Naive thymus-derived CD4-positive, alpha-beta T cell (primary cell): ENCODE measurements at regions not wholly inside any gene's neighbourhood (a gene's known extent, or its start where the extent isn't known, plus 50 kb on each side); places are given as distances from the start of the nearest gene placed in this dataset.

ENCODE experiments used
- ATAC-seq: fragments of 150-1000 bp; cut with Tn5 transposase; 2 replicates; pipeline ENCODE4 v1.10.0; 2021; ENCODE audit warnings: mild to moderate bottlenecking, moderate library complexity
- CTCF ChIA-PET: fragments of 350-600 bp; sonication (Branson Sonifier 250); formaldehyde crosslinking; loops from one replicate; lab custom pipeline; 2021; ENCODE audit warnings: antibody characterized with exemption; lab: Charles Lee
- POLR2A ChIA-PET: fragments of 350-600 bp; sonication (Branson Sonifier 250); formaldehyde crosslinking; loops from one replicate; lab custom pipeline; 2021; ENCODE audit warnings: antibody characterized with exemption, inconsistent platforms; lab: Charles Lee
- DNase-seq, 9 donors: peaks; one replicate each; pipeline versions ENCODE4 v3.0.0 to v3.0.0-alpha.2; 2020 to 2022; ENCODE audit warnings: mixed read lengths in 1 of 9
- H3K27ac ChIP-seq: one replicate; pipeline ENCODE4 v1.7.0; 2013; ENCODE audit warnings: mild to moderate bottlenecking, low read depth, low read length, moderate library complexity
- H3K27me3 ChIP-seq, 2 donors: one replicate each; pipeline ENCODE4 v1.7.0; 2013; ENCODE audit warnings: low read length in 2 of 2, mild to moderate bottlenecking in 2 of 2, moderate library complexity in 2 of 2; ENCODE audit not compliant: control insufficient read depth in 2 of 2, insufficient read depth in 2 of 2
- H3K36me3 ChIP-seq, 3 experiments: 1 replicate in 2 of 3; 2 replicates in 1 of 3; pipeline ENCODE4 v1.7.0; 2013; ENCODE audit warnings: low read length in 3 of 3, mild to moderate bottlenecking in 3 of 3, moderate library complexity in 1 of 3; ENCODE audit not compliant: insufficient read depth in 3 of 3, control insufficient read depth in 2 of 3
- H3K4me1 ChIP-seq, 2 donors: one replicate each; pipeline ENCODE4 v1.7.0; 2013; ENCODE audit warnings: low read length in 2 of 2, mild to moderate bottlenecking in 2 of 2, moderate library complexity in 1 of 2; ENCODE audit not compliant: control insufficient read depth in 2 of 2, insufficient read depth in 2 of 2
- H3K4me3 ChIP-seq: 2 replicates; pipeline ENCODE4 v1.7.0; 2013; ENCODE audit warnings: mild to moderate bottlenecking, low read length
- H3K9me3 ChIP-seq, 3 experiments: 1 replicate in 2 of 3; 2 replicates in 1 of 3; pipeline ENCODE4 v1.7.0; 2013; ENCODE audit warnings: low read length in 3 of 3; ENCODE audit not compliant: control insufficient read depth in 2 of 3
- H3K27ac Mint-ChIP-seq, 9 donors: one replicate each; pipeline ENCODE4 v1.8.0; 2020 to 2022; ENCODE audit warnings: mixed read lengths in 9 of 9, mild to moderate bottlenecking in 8 of 9, moderate library complexity in 5 of 9, inconsistent platforms in 2 of 9
- H3K27me3 Mint-ChIP-seq, 5 donors: one replicate each; pipeline ENCODE4 v1.8.0; 2021 to 2022; ENCODE audit warnings: mixed read lengths in 5 of 5, mild to moderate bottlenecking in 1 of 5
- H3K36me3 Mint-ChIP-seq, 5 donors: one replicate each; pipeline ENCODE4 v1.8.0; 2020 to 2022; ENCODE audit warnings: mixed read lengths in 5 of 5, mild to moderate bottlenecking in 3 of 5, inconsistent platforms in 1 of 5
- H3K4me1 Mint-ChIP-seq, 7 donors: one replicate each; pipeline ENCODE4 v1.8.0; 2020 to 2022; ENCODE audit warnings: mixed read lengths in 7 of 7, mild to moderate bottlenecking in 3 of 7, inconsistent platforms in 1 of 7
- H3K4me3 Mint-ChIP-seq, 10 donors: one replicate each; pipeline ENCODE4 v1.8.0; 2020 to 2022; ENCODE audit warnings: mild to moderate bottlenecking in 10 of 10, mixed read lengths in 10 of 10, moderate library complexity in 6 of 10, inconsistent platforms in 2 of 10
- H3K9me3 Mint-ChIP-seq, 11 donors: one replicate each; pipeline ENCODE4 v1.8.0; 2020 to 2022; ENCODE audit warnings: mixed read lengths in 11 of 11, mild to moderate bottlenecking in 4 of 11, inconsistent platforms in 1 of 11, moderate library complexity in 1 of 11
- intact Hi-C, 2 donors: fragments of 100-400 bp; cut with micrococcal nuclease; formaldehyde crosslinking; loops; one replicate each; pipeline ENCODE4 v1.15.1; 2023

DNA sequence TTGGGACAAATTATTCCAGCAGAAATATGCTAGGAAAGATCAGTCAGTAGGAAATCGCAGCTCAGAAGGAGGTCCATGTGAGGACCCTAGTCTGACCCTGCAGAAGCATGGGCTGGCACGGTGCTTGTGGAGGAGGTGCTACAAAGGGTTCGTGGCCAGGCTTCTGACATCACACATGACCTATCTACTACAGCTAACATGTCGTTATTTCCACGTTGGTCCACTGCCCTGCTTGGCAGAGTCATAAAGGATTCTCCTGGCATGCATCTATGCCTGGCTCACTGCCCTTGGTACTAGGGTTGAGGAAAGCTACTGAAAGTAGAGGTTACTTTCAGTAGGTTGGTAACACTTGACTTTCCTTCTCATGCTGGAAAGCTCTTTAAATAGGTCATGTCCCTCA, 118.1 kb upstream of the SHISA6 start:
- Mint-ChIP-seq H3K36me3 (no peaks in the 10 kb centered on the region), H3K27me3 (peaks cover 0 to 12% (median 3%) of the 10 kb centered on the region in 5 donors), H3K4me1 (no peaks in the 10 kb centered on the region), H3K9me3 (peaks cover 4 to 20% (median 7%) of the 10 kb centered on the region in 11 donors), H3K27ac (no peak overlapping the region), H3K4me3 (no peak overlapping the region)
- Histone ChIP-seq H3K27me3 (no peaks in the 10 kb centered on the region), H3K27ac (no peak overlapping the region), H3K4me3 (no peak overlapping the region), H3K4me1 (no peaks in the 10 kb centered on the region), H3K36me3 (no peaks in the 10 kb centered on the region), H3K9me3 (no peaks in the 10 kb centered on the region)
- ATAC-seq (no peak), DNase-seq (no peak)
- ChIA-PET POLR2A (no interaction called here), CTCF (no interaction called here)
- intact Hi-C loops: no loop called here

GRCh38 chr17:11121341-11121985, 119.5 kb upstream of the SHISA6 start:
- no peak overlapping the region for H3K4me3 Mint-ChIP-seq
- no peak overlapping the region for H3K27ac Mint-ChIP-seq
- Histone ChIP-seq H3K27me3 (no peaks in the 10 kb centered on the region), H3K4me1 (no peaks in the 10 kb centered on the region), H3K4me3 (no peak overlapping the region), H3K9me3 (no peaks in the 10 kb centered on the region), H3K36me3 (no peaks in the 10 kb centered on the region), H3K27ac (no peak overlapping the region)
- intact Hi-C loops: no loop called here
- H3K9me3 Mint-ChIP-seq: peaks cover 4 to 17% (median 8%) of the 10 kb centered on the region in 11 donors
- CTCF ChIA-PET: no interaction called here
- ATAC-seq (no peak), DNase-seq (no peak)
- H3K4me1 Mint-ChIP-seq: no peaks in the 10 kb centered on the region
- peaks cover 0 to 12% (median 3%) of the 10 kb centered on the region in 5 donors for H3K27me3 Mint-ChIP-seq
- H3K36me3 Mint-ChIP-seq: no peaks in the 10 kb centered on the region
- POLR2A ChIA-PET: no interaction called here

GRCh38 chr17:11109106-11109505, 131.9 kb upstream of the SHISA6 start:
- Histone ChIP-seq H3K36me3 (no peaks in the 10 kb centered on the region), H3K4me3 (no peak overlapping the region), H3K4me1 (no peaks in the 10 kb centered on the region), H3K27ac (no peak overlapping the region), H3K9me3 (no peaks in the 10 kb centered on the region), H3K27me3 (no peaks in the 10 kb centered on the region)
- intact Hi-C loops: no loop called here
- Mint-ChIP-seq H3K4me1 (peaks cover 0 to 2% (median 0%) of the 10 kb centered on the region in 7 donors), H3K36me3 (no peaks in the 10 kb centered on the region), H3K27ac (no peak overlapping the region), H3K9me3 (peaks cover 0 to 14% (median 4%) of the 10 kb centered on the region in 11 donors), H3K4me3 (no peak overlapping the region), H3K27me3 (peaks cover 0 to 5% (median 0%) of the 10 kb centered on the region in 5 donors)
- ChIA-PET POLR2A (no interaction called here), CTCF (no interaction called here)
- no peak for DNase-seq
- no peak for ATAC-seq

DNA sequence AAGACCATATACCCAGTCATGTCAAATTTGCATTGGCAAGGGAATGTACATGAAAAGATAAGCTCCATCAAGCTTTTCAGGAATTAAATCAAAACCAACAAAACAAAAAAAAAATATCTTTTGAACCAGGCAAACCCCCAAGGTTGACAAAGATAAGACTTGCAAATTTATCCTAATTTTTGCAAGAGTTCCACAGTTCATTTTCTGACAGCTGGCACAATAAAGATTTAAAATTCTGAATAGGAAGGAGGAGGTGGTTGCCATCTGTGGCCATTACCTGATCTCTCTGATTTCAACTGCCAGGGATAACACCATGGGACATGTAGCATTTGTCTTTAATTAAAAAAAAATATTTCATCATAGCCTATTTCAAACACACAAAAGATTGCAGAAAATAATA, 135.9 kb upstream of the SHISA6 start:
- no peak overlapping the region for H3K4me3 ChIP-seq
- H3K9me3 Mint-ChIP-seq: peaks cover 0 to 9% (median 4%) of the 10 kb centered on the region in 11 donors
- ATAC-seq (no peak), DNase-seq (no peak)
- POLR2A ChIA-PET: no interaction called here
- no peaks in the 10 kb centered on the region for H3K9me3 ChIP-seq
- no peak overlapping the region for H3K27ac Mint-ChIP-seq
- peaks cover 0 to 5% (median 0%) of the 10 kb centered on the region in 5 donors for H3K27me3 Mint-ChIP-seq
- no peaks in the 10 kb centered on the region for H3K4me1 Mint-ChIP-seq
- no peak overlapping the region for H3K4me3 Mint-ChIP-seq
- CTCF ChIA-PET: no interaction called here
- H3K4me1 ChIP-seq: no peaks in the 10 kb centered on the region
- H3K36me3 Mint-ChIP-seq: no peaks in the 10 kb centered on the region
- no peak overlapping the region for H3K27ac ChIP-seq
- no peaks in the 10 kb centered on the region for H3K27me3 ChIP-seq
- H3K36me3 ChIP-seq: no peaks in the 10 kb centered on the region
- intact Hi-C loops: no loop called here

GRCh38 chr17:11097121-11097520, 143.9 kb upstream of the SHISA6 start:
- Mint-ChIP-seq H3K4me3 (no peak overlapping the region), H3K27me3 (peaks cover 0 to 5% (median 0%) of the 10 kb centered on the region in 5 donors), H3K36me3 (no peaks in the 10 kb centered on the region), H3K27ac (no peak overlapping the region), H3K4me1 (peaks cover 0 to 1% (median 0%) of the 10 kb centered on the region in 7 donors), H3K9me3 (peaks cover 0 to 8% (median 0%) of the 10 kb centered on the region in 11 donors)
- intact Hi-C loops: no loop called here
- H3K27ac ChIP-seq: no peak overlapping the region
- ChIA-PET POLR2A (no interaction called here), CTCF (no interaction called here)
- H3K4me3 ChIP-seq: no peak overlapping the region
- H3K36me3 ChIP-seq: no peaks in the 10 kb centered on the region
- ATAC-seq (no peak), DNase-seq (no peak)
- no peaks in the 10 kb centered on the region for H3K9me3 ChIP-seq
- H3K27me3 ChIP-seq: no peaks in the 10 kb centered on the region
- no peaks in the 10 kb centered on the region for H3K4me1 ChIP-seq

DNA sequence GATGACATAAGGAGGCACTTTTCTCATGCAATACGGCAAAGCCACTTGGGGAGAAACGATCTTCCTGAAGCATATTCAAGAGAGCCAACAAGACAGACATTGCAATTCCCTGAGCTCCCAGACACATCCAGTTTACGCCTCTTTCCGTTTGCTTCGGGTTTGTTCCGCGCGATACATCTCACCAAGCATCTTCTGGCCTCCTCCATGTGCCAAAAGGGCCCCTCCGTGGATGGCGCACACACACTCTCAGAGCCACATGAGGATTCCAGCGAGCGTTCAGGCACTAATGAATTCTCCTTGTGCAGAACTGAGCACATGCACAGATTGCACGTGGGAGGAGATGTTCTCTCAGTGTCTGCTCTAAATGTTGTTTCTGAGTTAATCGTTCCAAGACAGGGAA, 146.7 kb upstream of the SHISA6 start:
- peaks cover 0 to 1% (median 0%) of the 10 kb centered on the region in 7 donors for H3K4me1 Mint-ChIP-seq
- no peaks in the 10 kb centered on the region for H3K27me3 ChIP-seq
- H3K27ac ChIP-seq: no peak overlapping the region
- no peaks in the 10 kb centered on the region for H3K9me3 ChIP-seq
- intact Hi-C loops: no loop called here
- H3K36me3 Mint-ChIP-seq: no peaks in the 10 kb centered on the region
- H3K4me3 Mint-ChIP-seq: no peak overlapping the region
- ATAC-seq (no peak), DNase-seq (no peak)
- no peaks in the 10 kb centered on the region for H3K36me3 ChIP-seq
- H3K9me3 Mint-ChIP-seq: peaks cover 0 to 8% (median 0%) of the 10 kb centered on the region in 11 donors
- H3K4me1 ChIP-seq: no peaks in the 10 kb centered on the region
- ChIA-PET POLR2A (no interaction called here), CTCF (no interaction called here)
- no peak overlapping the region for H3K27ac Mint-ChIP-seq
- H3K4me3 ChIP-seq: no peak overlapping the region
- H3K27me3 Mint-ChIP-seq: no peaks in the 10 kb centered on the region

DNA sequence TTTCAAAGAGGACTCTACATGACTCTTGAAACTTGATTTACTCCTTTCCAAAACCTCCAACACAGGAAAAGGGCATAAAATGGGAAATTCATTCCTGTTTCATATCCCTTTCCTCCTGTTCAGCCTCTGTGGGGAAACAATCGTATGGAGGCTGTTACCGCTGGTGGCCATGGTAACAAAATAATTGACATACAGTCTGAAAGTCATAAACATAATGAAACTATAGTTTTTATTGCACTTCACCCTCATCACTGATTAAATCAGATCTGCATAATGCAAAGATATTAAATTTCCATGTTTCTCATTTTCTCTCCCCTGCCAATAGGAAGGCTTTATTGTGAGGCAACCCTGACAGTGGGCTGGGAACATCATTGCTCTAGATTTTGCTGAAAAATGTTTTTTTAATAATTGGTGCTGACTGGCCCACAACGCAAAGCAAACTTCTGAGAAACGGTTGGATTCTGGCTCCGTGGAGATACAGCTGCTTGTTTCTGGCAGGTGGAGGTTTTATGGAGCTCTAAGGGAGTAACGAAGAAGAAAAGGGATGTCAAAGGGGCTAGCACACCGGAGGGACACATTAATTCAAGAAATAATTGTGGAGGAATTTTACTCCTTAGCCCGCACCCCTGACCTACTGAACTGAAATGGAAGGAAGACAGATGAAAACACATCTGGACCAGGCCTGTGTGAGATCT, 154.2 kb upstream of the SHISA6 start:
- H3K4me1 ChIP-seq: no peaks in the 10 kb centered on the region
- ATAC-seq (no peak), DNase-seq (no peak)
- H3K27ac ChIP-seq: no peak overlapping the region
- no peaks in the 10 kb centered on the region for H3K36me3 ChIP-seq
- no peak overlapping the region for H3K4me3 ChIP-seq
- no peaks in the 10 kb centered on the region for H3K4me1 Mint-ChIP-seq
- H3K27me3 ChIP-seq: no peaks in the 10 kb centered on the region
- ChIA-PET CTCF (no interaction called here), POLR2A (no interaction called here)
- intact Hi-C loops: no loop called here
- H3K27ac Mint-ChIP-seq: no peak overlapping the region
- peaks cover 0 to 7% (median 4%) of the 10 kb centered on the region in 5 donors for H3K27me3 Mint-ChIP-seq
- no peak overlapping the region for H3K4me3 Mint-ChIP-seq
- H3K9me3 ChIP-seq: no peaks in the 10 kb centered on the region
- H3K9me3 Mint-ChIP-seq: peaks cover 0 to 7% (median 0%) of the 10 kb centered on the region in 11 donors
- H3K36me3 Mint-ChIP-seq: no peaks in the 10 kb centered on the region
